Activated CD4-positive, alpha-beta T cell treated with anti-CD3 and anti-CD28 coated beads, Interleukin-2, amount 10 ng/mL, durations not matched to agents 7 days and 5 days (primary cell): ENCODE measurements at regions not wholly inside any gene's neighbourhood (a gene's known extent, or its start where the extent isn't known, plus 50 kb on each side); places are given as distances from the start of the nearest gene placed in this dataset.
"Not testable (repeated sequence)": the region's sequence is repeated elsewhere in the genome, so short reads cannot be mapped to it uniquely, and the experiment has no call there.

Experiments
- CTCF ChIA-PET: fragments of 350-600 bp; sonication (Branson Sonifier 250); formaldehyde crosslinking; loops from one replicate; lab custom pipeline; 2021; ENCODE audit warnings: antibody characterized with exemption; lab: Charles Lee
- POLR2A ChIA-PET: fragments of 350-600 bp; sonication (Branson Sonifier 250); formaldehyde crosslinking; loops from one replicate; lab custom pipeline; 2021; ENCODE audit warnings: antibody characterized with exemption; lab: Charles Lee
- DNase-seq: peaks from one replicate; pipeline ENCODE4 v3.0.0-alpha.2; 2020
- H3K27ac Mint-ChIP-seq: one replicate; pipeline ENCODE4 v1.8.0; 2021; ENCODE audit warnings: mild to moderate bottlenecking, moderate library complexity, mixed read lengths
- H3K27me3 Mint-ChIP-seq: one replicate; pipeline ENCODE4 v1.8.0; 2021; ENCODE audit warnings: mixed read lengths
- H3K36me3 Mint-ChIP-seq: one replicate; pipeline ENCODE4 v1.8.0; 2021; ENCODE audit warnings: low read depth, mixed read lengths
- H3K4me1 Mint-ChIP-seq: one replicate; pipeline ENCODE4 v1.8.0; 2021; ENCODE audit warnings: mixed read lengths
- H3K4me3 Mint-ChIP-seq: one replicate; pipeline ENCODE4 v1.8.0; 2021; ENCODE audit warnings: mild to moderate bottlenecking, moderate library complexity, mixed read lengths
- H3K9me3 Mint-ChIP-seq: one replicate; pipeline ENCODE4 v1.8.0; 2021; ENCODE audit warnings: mixed read lengths

DNA sequence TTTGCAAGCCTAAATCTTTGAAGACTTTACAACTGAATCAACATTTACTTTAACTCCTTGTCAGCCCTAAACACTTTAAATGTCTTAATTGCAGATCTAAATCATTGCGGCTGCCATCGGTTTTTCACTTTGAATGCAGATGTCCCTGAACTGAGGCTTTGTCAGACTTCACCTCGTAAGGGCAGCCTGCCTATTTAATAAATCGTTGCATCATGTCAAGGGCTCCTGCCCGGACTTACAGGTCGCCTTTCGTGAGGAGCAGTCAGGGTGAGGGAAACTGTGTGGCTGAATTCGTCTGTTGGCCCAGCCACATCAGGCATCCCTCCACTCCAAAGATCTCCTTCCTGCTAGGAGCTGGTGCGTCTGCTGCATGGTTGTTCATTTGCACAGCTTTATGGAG is 368.2 kb upstream of the NPVF start:
- H3K9me3 Mint-ChIP-seq, result no peaks in the 10 kb centered on the region
- H3K4me3 Mint-ChIP-seq, result no peak overlapping the region
- H3K27me3 Mint-ChIP-seq, result peaks cover 10% of the 10 kb centered on the region
- peaks cover 15% of the 10 kb centered on the region for H3K4me1 Mint-ChIP-seq
- ChIA-PET POLR2A (no interaction called here), CTCF (no interaction called here)
- H3K36me3 Mint-ChIP-seq, result no peaks in the 10 kb centered on the region
- DNase-seq, result no peak
- H3K27ac Mint-ChIP-seq, result no peak overlapping the region

DNA sequence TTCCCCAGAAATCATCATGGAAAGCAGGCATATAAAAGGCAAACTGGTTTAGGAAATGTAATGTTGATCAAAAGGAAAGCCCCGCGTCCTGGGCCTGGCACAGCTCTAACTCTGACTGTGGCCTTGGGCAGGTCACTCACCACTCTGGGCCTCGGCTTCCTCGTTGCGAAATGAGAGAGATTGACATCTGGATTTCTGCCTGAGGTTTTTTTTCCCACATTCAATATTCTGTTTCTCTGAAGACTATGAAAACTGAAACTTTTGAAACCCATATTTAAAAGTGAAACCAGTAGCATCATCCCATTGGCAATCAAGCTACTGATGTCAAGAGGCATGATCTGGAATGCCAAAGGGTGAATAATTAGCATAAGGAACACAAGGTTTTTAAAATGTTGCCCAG is 369.7 kb upstream of the NPVF start:
- no peak for DNase-seq
- Mint-ChIP-seq H3K27me3 (peaks cover 10% of the 10 kb centered on the region), H3K9me3 (no peaks in the 10 kb centered on the region), H3K27ac (no peak overlapping the region), H3K4me1 (peaks cover 15% of the 10 kb centered on the region), H3K4me3 (no peak overlapping the region), H3K36me3 (no peaks in the 10 kb centered on the region)
- ChIA-PET POLR2A (no interaction called here), CTCF (no interaction called here)

DNA sequence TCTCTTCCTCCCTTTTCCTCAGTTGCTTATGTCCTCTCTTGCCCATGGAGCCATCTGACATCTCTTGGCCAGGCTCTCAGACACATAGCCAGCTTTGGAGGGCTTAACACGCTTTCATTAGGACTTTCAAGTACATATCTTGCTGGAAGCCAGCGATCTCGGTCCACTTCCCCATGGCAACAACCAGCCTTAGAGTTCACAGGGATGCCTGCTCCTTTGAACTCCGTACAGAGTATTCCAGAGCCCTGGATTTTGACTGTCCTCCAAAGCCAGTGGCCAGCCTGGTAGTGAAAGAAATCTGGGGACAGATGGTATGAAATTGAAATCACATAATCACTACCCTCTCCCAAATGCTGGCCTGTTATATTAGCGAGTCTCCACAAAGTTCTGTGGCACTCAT is 370.5 kb upstream of the NPVF start:
- Mint-ChIP-seq H3K4me3 (no peak overlapping the region), H3K9me3 (no peaks in the 10 kb centered on the region), H3K27ac (no peak overlapping the region), H3K4me1 (peaks cover 18% of the 10 kb centered on the region), H3K27me3 (peaks cover 10% of the 10 kb centered on the region), H3K36me3 (no peaks in the 10 kb centered on the region)
- no peak for DNase-seq
- CTCF ChIA-PET, result no interaction called here
- POLR2A ChIA-PET, result no interaction called here

DNA sequence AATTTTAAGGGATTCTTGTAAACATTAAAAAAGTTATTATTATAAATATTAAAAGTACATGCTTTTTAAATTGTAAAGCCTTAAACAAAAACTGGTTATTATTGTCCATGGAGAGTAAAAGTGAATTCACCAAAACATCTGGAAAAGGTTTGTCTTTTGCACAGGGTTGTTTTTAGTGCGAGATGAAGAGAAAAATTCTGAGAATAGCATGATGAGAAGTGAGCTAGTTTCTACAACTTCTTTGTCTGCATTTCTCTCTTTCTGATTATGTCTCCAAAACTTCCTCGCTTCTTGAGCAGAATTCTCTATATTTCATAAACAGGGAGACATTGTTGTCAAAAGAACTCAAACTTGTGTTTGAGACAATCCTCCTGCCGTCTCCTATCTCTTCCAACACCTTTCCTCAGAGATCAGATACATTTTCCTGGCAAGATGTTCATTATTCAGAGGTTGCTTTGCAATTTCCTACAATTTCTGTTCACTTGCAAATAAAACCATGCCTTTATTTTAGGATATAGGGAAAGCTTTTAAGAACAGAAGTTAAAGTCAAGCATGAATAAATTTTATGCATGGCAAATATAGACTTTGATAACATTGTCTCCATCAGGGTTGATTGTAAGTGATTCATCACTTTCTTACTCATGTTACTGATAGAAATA is 372.1 kb upstream of the NPVF start:
- no peak for DNase-seq
- Mint-ChIP-seq H3K9me3 (no peaks in the 10 kb centered on the region), H3K27ac (no peak overlapping the region), H3K27me3 (peaks cover 10% of the 10 kb centered on the region), H3K4me1 (peaks cover 18% of the 10 kb centered on the region), H3K36me3 (no peaks in the 10 kb centered on the region), H3K4me3 (no peak overlapping the region)
- ChIA-PET CTCF (no interaction called here), POLR2A (no interaction called here)

DNA sequence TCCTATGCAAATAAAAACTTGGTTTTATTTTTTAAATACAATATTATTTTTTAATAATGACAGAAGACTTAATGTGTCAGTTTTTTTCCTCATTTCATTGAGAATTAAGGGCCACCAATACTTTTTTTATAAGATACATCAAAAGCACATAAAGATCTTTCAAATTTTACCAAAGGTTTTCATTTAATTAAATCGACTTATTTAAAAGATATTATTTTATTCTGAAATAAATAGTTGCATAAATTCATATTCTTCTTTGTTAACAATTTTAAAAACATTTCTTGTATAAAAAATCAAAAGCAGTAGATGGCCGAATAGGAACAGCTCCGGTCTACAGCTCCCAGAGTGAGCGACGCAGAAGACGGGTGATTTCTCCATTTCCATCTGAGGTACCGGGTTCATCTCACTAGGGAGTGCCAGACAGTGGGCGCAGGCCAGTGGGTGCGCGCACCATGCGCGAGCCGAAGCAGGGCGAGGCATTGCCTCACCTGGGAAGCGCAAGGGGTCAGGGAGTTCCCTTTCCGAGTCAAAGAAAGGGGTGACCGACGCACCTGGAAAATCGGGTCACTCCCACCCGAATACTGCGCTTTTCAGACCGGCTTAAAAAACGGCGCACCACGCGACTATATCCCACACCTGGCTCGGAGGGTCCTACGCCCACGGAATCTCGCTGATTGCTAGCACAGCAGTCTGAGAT is 374.6 kb upstream of the NPVF start:
- CTCF ChIA-PET, DNase-seq, H3K9me3 Mint-ChIP-seq, H3K27me3 Mint-ChIP-seq, POLR2A ChIA-PET, H3K27ac Mint-ChIP-seq, H3K36me3 Mint-ChIP-seq: not testable (repeated sequence)
- Mint-ChIP-seq H3K4me1 (peaks cover 11% of the 10 kb centered on the region), H3K4me3 (peak overlapping the region; percentile 65)

DNA sequence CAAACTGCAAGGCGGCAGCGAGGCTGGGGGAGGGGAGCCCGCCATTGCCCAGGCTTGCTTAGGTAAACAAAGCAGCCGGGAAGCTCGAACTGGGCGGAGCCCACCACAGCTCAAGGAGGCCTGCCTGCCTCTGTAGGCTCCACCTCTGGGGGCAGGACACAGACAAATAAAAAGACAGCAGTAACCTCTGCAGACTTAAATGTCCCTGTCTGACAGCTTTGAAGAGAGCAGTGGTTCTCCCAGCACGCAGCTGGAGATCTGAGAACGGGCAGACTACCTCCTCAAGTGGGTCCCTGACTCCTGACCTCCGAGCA is 375.1 kb upstream of the NPVF start:
- peak overlapping the region; percentile 65 for H3K4me3 Mint-ChIP-seq
- POLR2A ChIA-PET, H3K4me1 Mint-ChIP-seq, DNase-seq, H3K36me3 Mint-ChIP-seq, H3K27me3 Mint-ChIP-seq, CTCF ChIA-PET, H3K9me3 Mint-ChIP-seq, H3K27ac Mint-ChIP-seq: not testable (repeated sequence)

DNA sequence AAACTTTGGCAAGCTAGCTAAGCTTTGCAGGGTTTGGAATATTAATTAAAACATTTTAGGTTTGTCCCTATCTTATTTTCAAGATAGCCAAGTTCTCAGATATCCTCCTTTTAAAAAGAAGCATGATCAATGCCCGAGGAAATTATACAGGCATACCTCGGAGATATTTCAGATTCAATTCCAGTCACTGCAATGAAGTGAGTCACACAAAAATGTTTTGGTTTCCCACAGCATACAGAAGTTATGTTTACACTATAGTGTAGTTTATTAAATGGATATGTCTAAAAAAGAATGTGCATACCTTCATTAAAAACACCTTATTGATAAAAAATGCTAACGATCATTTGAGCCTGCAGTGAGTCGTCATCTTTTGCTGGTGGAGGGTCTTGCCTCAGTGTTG is 382.9 kb upstream of the NPVF start:
- Mint-ChIP-seq H3K36me3 (no peaks in the 10 kb centered on the region), H3K27me3 (no peaks in the 10 kb centered on the region), H3K4me3 (no peak overlapping the region), H3K4me1 (peaks cover 11% of the 10 kb centered on the region), H3K9me3 (peaks cover 5% of the 10 kb centered on the region), H3K27ac (no peak overlapping the region)
- POLR2A ChIA-PET, result no interaction called here
- no peak for DNase-seq
- CTCF ChIA-PET, result no interaction called here

DNA sequence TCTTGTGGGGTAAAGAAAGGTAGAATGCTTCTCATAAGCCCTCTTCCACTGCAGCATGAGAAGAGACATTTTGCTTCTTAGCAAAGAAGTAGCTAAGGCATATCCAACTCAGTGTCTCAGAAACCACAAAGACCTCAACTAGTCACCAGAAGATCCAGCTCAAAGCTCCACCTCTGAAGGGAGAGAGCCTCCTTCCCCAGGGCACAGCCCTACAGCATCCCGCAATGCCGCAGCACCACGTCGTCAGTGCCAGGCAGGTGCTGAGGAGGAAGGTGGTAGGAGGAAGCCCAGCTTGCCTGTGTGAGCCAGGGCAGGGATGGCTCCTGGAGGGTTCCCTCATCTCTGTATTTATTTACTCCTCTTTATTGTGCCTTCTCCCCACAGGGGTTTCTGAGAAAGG is 385.6 kb upstream of the NPVF start:
- ChIA-PET POLR2A (no interaction called here), CTCF (no interaction called here)
- H3K36me3 Mint-ChIP-seq, result no peaks in the 10 kb centered on the region
- H3K9me3 Mint-ChIP-seq, result peaks cover 8% of the 10 kb centered on the region
- no peak overlapping the region for H3K4me3 Mint-ChIP-seq
- no peak for DNase-seq
- no peaks in the 10 kb centered on the region for H3K27me3 Mint-ChIP-seq
- peaks cover 13% of the 10 kb centered on the region for H3K4me1 Mint-ChIP-seq
- H3K27ac Mint-ChIP-seq, result no peak overlapping the region

DNA sequence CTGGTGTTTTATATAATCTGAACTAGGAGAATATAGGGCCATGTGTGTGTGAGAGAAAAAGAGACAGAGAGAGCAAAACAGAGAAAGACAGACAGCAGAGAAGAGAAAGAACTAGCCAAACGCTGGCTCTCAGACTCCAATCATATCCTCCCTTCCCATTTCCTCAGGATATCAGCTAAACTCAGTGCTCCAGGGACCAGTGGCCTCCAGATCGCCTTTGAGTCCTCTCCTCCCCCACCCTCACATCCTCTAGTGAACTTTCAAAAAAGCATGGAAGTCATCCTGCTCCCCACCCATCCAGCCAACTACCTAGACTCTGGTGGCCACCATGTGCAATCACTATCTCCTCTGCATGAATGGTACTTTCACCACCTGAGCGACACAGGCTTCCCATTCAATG is 386.1 kb upstream of the NPVF start:
- Mint-ChIP-seq H3K9me3 (peaks cover 8% of the 10 kb centered on the region), H3K27me3 (no peaks in the 10 kb centered on the region), H3K4me3 (no peak overlapping the region), H3K36me3 (no peaks in the 10 kb centered on the region), H3K27ac (no peak overlapping the region), H3K4me1 (peaks cover 15% of the 10 kb centered on the region)
- POLR2A ChIA-PET, result no interaction called here
- no peak for DNase-seq
- CTCF ChIA-PET, result no interaction called here

DNA sequence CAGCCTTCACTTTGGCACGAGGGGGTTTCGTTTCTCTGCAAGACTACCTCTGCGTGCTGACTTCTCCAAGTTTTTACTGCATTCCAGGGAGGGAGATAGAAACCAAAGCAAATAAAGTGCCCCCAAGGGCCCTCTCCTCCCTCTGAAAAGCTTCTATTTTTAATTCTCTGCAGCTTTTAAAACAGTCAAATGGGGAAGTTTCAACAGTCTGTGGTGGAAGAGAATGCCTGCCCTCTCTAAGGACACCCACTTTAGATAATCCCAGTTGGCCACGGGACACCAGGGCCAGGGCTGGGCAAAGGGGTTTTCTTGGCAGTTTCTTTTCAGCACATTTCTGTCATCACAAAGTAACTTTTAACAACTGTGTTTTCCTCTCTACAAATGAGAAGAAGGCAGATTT is 386.7 kb upstream of the NPVF start:
- no peaks in the 10 kb centered on the region for H3K36me3 Mint-ChIP-seq
- H3K27me3 Mint-ChIP-seq, result no peaks in the 10 kb centered on the region
- no peak for DNase-seq
- peaks cover 19% of the 10 kb centered on the region for H3K4me1 Mint-ChIP-seq
- POLR2A ChIA-PET, result no interaction called here
- H3K27ac Mint-ChIP-seq, result no peak overlapping the region
- no peak overlapping the region for H3K4me3 Mint-ChIP-seq
- CTCF ChIA-PET, result no interaction called here
- H3K9me3 Mint-ChIP-seq, result peaks cover 8% of the 10 kb centered on the region

DNA sequence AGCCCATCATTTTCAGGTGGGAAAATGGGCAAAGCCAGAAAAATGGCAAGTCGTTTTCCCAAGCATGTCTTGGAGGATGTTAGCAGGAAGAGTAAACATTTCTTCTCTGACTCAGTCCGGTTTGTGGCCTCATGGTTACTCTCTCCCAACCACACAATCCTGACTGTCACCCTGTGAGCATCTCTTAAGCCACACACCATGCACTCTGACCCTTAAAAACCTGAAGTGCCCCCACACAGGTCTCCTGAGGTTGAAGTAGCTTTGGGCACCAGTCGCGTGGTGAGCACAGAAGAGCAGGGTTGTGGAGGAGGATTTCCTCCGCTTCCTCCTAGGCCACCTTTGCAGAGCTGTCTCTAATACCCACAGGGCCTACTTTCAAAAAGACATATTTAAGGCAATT is 387.3 kb upstream of the NPVF start:
- no peak for DNase-seq
- CTCF ChIA-PET, result no interaction called here
- no peak overlapping the region for H3K27ac Mint-ChIP-seq

DNA sequence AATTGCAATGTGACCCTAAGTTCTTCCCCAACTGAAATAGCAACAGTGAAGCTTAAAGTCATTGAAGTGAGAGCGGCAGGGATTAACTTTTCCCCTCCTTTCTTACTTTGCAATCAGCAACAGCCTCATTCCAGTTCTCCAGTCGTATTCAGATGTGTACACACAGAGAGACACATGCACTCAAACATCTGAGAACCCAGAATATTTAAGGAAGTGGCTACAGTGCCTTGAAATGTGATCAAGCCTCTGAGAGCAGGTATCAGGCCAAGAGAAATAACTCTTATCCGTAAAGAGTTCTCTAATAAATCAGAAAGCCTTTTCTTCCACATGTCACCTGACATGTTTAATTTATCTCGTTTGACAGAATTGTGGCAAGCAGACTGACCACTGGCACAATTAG is 388.9 kb upstream of the NPVF start:
- Mint-ChIP-seq H3K4me3 (no peak overlapping the region), H3K9me3 (peaks cover 3% of the 10 kb centered on the region), H3K4me1 (peaks cover 28% of the 10 kb centered on the region), H3K27me3 (no peaks in the 10 kb centered on the region), H3K36me3 (no peaks in the 10 kb centered on the region), H3K27ac (no peak overlapping the region)
- CTCF ChIA-PET, result no interaction called here
- no peak for DNase-seq
- POLR2A ChIA-PET, result no interaction called here

More for the DNA sequence above, 387.3 kb upstream of the NPVF start:
- Mint-ChIP-seq H3K36me3 (no peaks in the 10 kb centered on the region), H3K4me1 (peaks cover 24% of the 10 kb centered on the region), H3K4me3 (no peak overlapping the region), H3K27me3 (no peaks in the 10 kb centered on the region), H3K9me3 (peaks cover 8% of the 10 kb centered on the region)
- POLR2A ChIA-PET, result no interaction called here

DNA sequence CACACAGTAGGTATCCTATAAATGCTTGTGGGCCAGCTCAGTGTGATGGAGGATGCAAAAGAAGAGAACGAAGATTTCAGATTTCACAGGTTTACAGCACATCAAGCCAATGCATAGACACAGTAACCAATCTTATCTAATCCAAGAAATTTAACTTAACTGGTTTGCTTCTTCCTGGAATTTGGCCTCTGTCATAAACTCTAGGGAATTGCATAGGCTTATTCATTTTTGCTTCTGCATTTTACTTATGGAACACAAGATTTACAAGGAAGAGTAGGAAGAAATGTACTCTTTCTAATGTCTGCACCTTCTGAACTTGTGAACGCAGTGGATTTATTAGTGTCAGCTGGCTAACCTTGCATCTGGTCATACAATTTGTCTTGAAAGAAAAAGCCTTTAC is 389.4 kb upstream of the NPVF start:
- CTCF ChIA-PET, result no interaction called here
- peaks cover 28% of the 10 kb centered on the region for H3K4me1 Mint-ChIP-seq

DNA sequence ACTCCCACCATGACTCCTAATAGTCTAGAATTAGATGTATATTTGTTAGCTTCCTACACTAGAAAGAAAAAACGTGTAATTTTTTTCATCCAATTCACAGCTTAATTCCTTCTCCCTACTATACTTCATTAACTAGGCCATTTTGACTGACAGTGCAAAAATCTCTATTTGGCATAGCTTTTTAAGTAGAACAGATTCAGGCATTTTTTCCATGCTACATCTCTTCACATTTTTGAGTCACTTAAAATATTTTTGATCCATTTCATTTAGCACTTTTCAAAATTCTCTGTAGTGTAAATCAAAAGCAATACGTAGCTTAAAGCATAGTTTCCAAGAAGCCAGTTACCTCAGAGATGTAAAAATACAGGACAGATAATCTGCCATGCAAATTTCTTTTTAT is 391.1 kb upstream of the NPVF start:
- DNase-seq, result no peak
- peaks cover 19% of the 10 kb centered on the region for H3K4me1 Mint-ChIP-seq
- no peaks in the 10 kb centered on the region for H3K27me3 Mint-ChIP-seq
- H3K4me3 Mint-ChIP-seq, result no peak overlapping the region
- peaks cover 3% of the 10 kb centered on the region for H3K9me3 Mint-ChIP-seq
- CTCF ChIA-PET, result no interaction called here
- no peaks in the 10 kb centered on the region for H3K36me3 Mint-ChIP-seq
- POLR2A ChIA-PET, result no interaction called here
- no peak overlapping the region for H3K27ac Mint-ChIP-seq

More for the DNA sequence above, 389.4 kb upstream of the NPVF start:
- Mint-ChIP-seq H3K27ac (no peak overlapping the region), H3K9me3 (peaks cover 3% of the 10 kb centered on the region), H3K27me3 (no peaks in the 10 kb centered on the region), H3K4me3 (no peak overlapping the region), H3K36me3 (no peaks in the 10 kb centered on the region)
- POLR2A ChIA-PET, result no interaction called here
- no peak for DNase-seq
